ENCODE measurements at regions not wholly inside any gene's neighbourhood (a gene's known extent, or its start where the extent isn't known, plus 50 kb on each side); places are given as distances from the start of the nearest gene placed in this dataset.

GRCh38 chr15:100803171-100803440, 76.5 kb upstream of the ALDH1A3 start:
- intact Hi-C loops (cut with DNase I), result no loop called here
- no peak overlapping the region for H3K27ac ChIP-seq
- H3K4me1 ChIP-seq, result no peaks in the 10 kb centered on the region
- H3K27me3 ChIP-seq, result no peaks in the 10 kb centered on the region
- TF ChIP-seq EP300 (IDR thresholded peaks at IDR 0.05), result no peak
- no peak for TF ChIP-seq POLR2A (IDR thresholded peaks at IDR 0.05)
- no peak for TF ChIP-seq CTCF (IDR thresholded peaks at IDR 0.05)
- no peak for TF ChIP-seq POLR2AphosphoS5 (IDR thresholded peaks at IDR 0.05)
- H3K36me3 ChIP-seq, result no peaks in the 10 kb centered on the region
- WGBS, 2 donors, result 95 to 97% methylated on average over 3 of the region's 3 CpGs
- H3K9me3 ChIP-seq, result no peaks in the 10 kb centered on the region
- no peak overlapping the region for H3K4me3 ChIP-seq
- DNase-seq, result no peak

GRCh38 chr15:100806157-100806556, 73.5 kb upstream of the ALDH1A3 start:
- WGBS, 2 donors, result 83 to 84% methylated on average over 1 of the region's 1 CpG
- H3K4me3 ChIP-seq, result no peak overlapping the region

GRCh38 chr15:100807028-100807427, 72.6 kb upstream of the ALDH1A3 start:
- Histone ChIP-seq H3K27me3 (no peaks in the 10 kb centered on the region), H3K9me3 (no peaks in the 10 kb centered on the region), H3K27ac (no peak overlapping the region), H3K4me3 (no peak overlapping the region), H3K4me1 (no peaks in the 10 kb centered on the region), H3K36me3 (no peaks in the 10 kb centered on the region)
- WGBS, 2 donors, result 72 to 76% methylated on average over 3 of the region's 3 CpGs
- TF ChIP-seq EP300 (IDR thresholded peaks at IDR 0.05) (no peak), POLR2A (IDR thresholded peaks at IDR 0.05) (no peak), CTCF (IDR thresholded peaks at IDR 0.05) (no peak), POLR2AphosphoS5 (IDR thresholded peaks at IDR 0.05) (no peak)
- intact Hi-C loops (cut with DNase I), result no loop called here
- DNase-seq, result no peak

More at GRCh38 chr15:100806157-100806556, 73.5 kb upstream of the ALDH1A3 start:
- no peak overlapping the region for H3K27ac ChIP-seq
- H3K9me3 ChIP-seq, result no peaks in the 10 kb centered on the region
- no peaks in the 10 kb centered on the region for H3K4me1 ChIP-seq
- TF ChIP-seq CTCF (IDR thresholded peaks at IDR 0.05), result no peak
- no peak for TF ChIP-seq POLR2A (IDR thresholded peaks at IDR 0.05)
- TF ChIP-seq POLR2AphosphoS5 (IDR thresholded peaks at IDR 0.05), result no peak
- TF ChIP-seq EP300 (IDR thresholded peaks at IDR 0.05), result no peak
- no peaks in the 10 kb centered on the region for H3K36me3 ChIP-seq
- intact Hi-C loops (cut with DNase I), result no loop called here
- H3K27me3 ChIP-seq, result no peaks in the 10 kb centered on the region
- DNase-seq, result no peak

- Histone ChIP-seq H3K36me3 (no peaks in the 10 kb centered on the region), H3K9me3 (no peaks in the 10 kb centered on the region), H3K4me1 (no peaks in the 10 kb centered on the region), H3K4me3 (no peak overlapping the region), H3K27me3 (no peaks in the 10 kb centered on the region), H3K27ac (no peak overlapping the region)
- no peak for DNase-seq
- no peak for TF ChIP-seq CTCF (IDR thresholded peaks at IDR 0.05)
- TF ChIP-seq POLR2AphosphoS5 (IDR thresholded peaks at IDR 0.05), result no peak
- TF ChIP-seq EP300 (IDR thresholded peaks at IDR 0.05), result no peak
- no peak for TF ChIP-seq POLR2A (IDR thresholded peaks at IDR 0.05)
- intact Hi-C loops (cut with DNase I), result no loop called here
- 71 to 81% methylated on average over 3 of the region's 3 CpGs for WGBS, 2 donors
Observed at GRCh38 chr15:100808691-100809090, 70.9 kb upstream of the ALDH1A3 start.

- Histone ChIP-seq H3K36me3 (no peaks in the 10 kb centered on the region), H3K4me1 (no peaks in the 10 kb centered on the region), H3K27ac (no peak overlapping the region), H3K4me3 (no peak overlapping the region), H3K9me3 (no peaks in the 10 kb centered on the region), H3K27me3 (no peaks in the 10 kb centered on the region)
- no peak for DNase-seq
- intact Hi-C loops (cut with DNase I), result no loop called here
- no peak for TF ChIP-seq CTCF (IDR thresholded peaks at IDR 0.05)
- no peak for TF ChIP-seq POLR2AphosphoS5 (IDR thresholded peaks at IDR 0.05)
- no peak for TF ChIP-seq EP300 (IDR thresholded peaks at IDR 0.05)
- no peak for TF ChIP-seq POLR2A (IDR thresholded peaks at IDR 0.05)
Observed at GRCh38 chr15:100809151-100809550, 70.5 kb upstream of the ALDH1A3 start.

All from sigmoid colon (tissue), 6 donors.